Neural cell (in vitro differentiated cells): ENCODE measurements at regions not wholly inside any gene's neighbourhood (a gene's known extent, or its start where the extent isn't known, plus 50 kb on each side); places are given as distances from the start of the nearest gene placed in this dataset.

ENCODE experiments used
- H2AFZ ChIP-seq: fragments of 200-600, 300-800 bp; sonication (generic), shearing (Covaris generic); 2 replicates; pipeline ENCODE4 v1.6.0; 2014; ENCODE audit warnings: low read depth, mild to moderate bottlenecking, antibody characterized with exemption, low read length, moderate library complexity
- H3F3A ChIP-seq: fragments of 200-600 bp; shearing (Covaris generic); 2 replicates; pipeline ENCODE4 v1.6.1; 2016; ENCODE audit warnings: mild to moderate bottlenecking, moderate library complexity, mixed read lengths, antibody characterized with exemption, low read length; ENCODE audit not compliant: insufficient read depth, poor library complexity, severe bottlenecking
- H3K27ac ChIP-seq: fragments of 200-600, 300-800 bp; sonication (generic), shearing (Covaris generic); 2 replicates; pipeline ENCODE4 v1.5.1; 2014; ENCODE audit warnings: mild to moderate bottlenecking, low read length, moderate library complexity
- H3K27me3 ChIP-seq: fragments of 300-800, 200-600 bp; sonication (generic), shearing (Covaris generic); 2 replicates; pipeline ENCODE4 v1.6.0; 2014; ENCODE audit warnings: mild to moderate bottlenecking, low read depth, low read length, moderate library complexity; ENCODE audit not compliant: insufficient read depth
- H3K36me3 ChIP-seq: fragments of 300-800, 200-600 bp; sonication (generic), shearing (Covaris generic); 2 replicates; pipeline ENCODE4 v1.5.1; 2014; ENCODE audit warnings: mild to moderate bottlenecking, antibody characterized with exemption, low read length, moderate library complexity; ENCODE audit not compliant: insufficient read depth
- H3K4me2 ChIP-seq: fragments of 300-800, 200-600 bp; sonication (generic), shearing (Covaris generic); 2 replicates; pipeline ENCODE4 v1.6.0; 2014; ENCODE audit warnings: mild to moderate bottlenecking, low read length
- H3K4me3 ChIP-seq: fragments of 300-800, 200-600 bp; sonication (generic), shearing (Covaris generic); 2 replicates; pipeline ENCODE4 v1.5.1; 2014; ENCODE audit warnings: mild to moderate bottlenecking, low read length, moderate library complexity
- H3K79me2 ChIP-seq: fragments of 200-600 bp; shearing (Covaris generic); replicated peaks from 2 replicates; pipeline ENCODE4 v1.6.0; 2014; ENCODE audit warnings: mild to moderate bottlenecking, low read length, moderate library complexity; ENCODE audit not compliant: insufficient read depth
- H3K9ac ChIP-seq: fragments of 300-800, 200-600 bp; sonication (generic), shearing (Covaris generic); 2 replicates; pipeline ENCODE4 v1.6.1; 2016; ENCODE audit warnings: mild to moderate bottlenecking, low read length, mixed read lengths
- H3K9me2 ChIP-seq: fragments of 200-600 bp; shearing (Covaris generic); 2 replicates; pipeline ENCODE4 v1.6.1; 2016; ENCODE audit warnings: mild to moderate bottlenecking, low read length, mixed read lengths; ENCODE audit not compliant: insufficient read depth
- H3K9me3 ChIP-seq: fragments of 200-600, 300-800 bp; sonication (generic), shearing (Covaris generic); 2 replicates; pipeline ENCODE4 v1.6.1; 2016; ENCODE audit warnings: mild to moderate bottlenecking, mixed run types, low read length, moderate library complexity, mixed read lengths
- H4K20me1 ChIP-seq: fragments of 200-600 bp; shearing (Covaris generic); 2 replicates; pipeline ENCODE4 v1.6.1; 2016; ENCODE audit warnings: mild to moderate bottlenecking, mixed run types; ENCODE audit not compliant: insufficient read depth
- CTCF ChIP-seq: fragments of 450-650 bp; IDR thresholded peaks from 2 replicates; pipeline ENCODE4 v1.5.1; 2014; ENCODE audit warnings: antibody characterized with exemption, mild to moderate bottlenecking, moderate library complexity; ENCODE audit not compliant: poor library complexity, severe bottlenecking
- EP300 ChIP-seq: fragments of 450-650 bp; conservative IDR thresholded peaks from 2 replicates; pipeline ENCODE4 v1.6.1; 2014; ENCODE audit warnings: antibody characterized with exemption, mild to moderate bottlenecking, moderate library complexity; ENCODE audit not compliant: poor library complexity, severe bottlenecking
- EZH2 ChIP-seq: fragments of 200-600, 300-800 bp; shearing (Covaris generic), sonication (generic); IDR thresholded peaks from 2 replicates; pipeline ENCODE4 v1.6.1; 2014; ENCODE audit warnings: antibody characterized with exemption, low read length, borderline replicate concordance, mild to moderate bottlenecking; ENCODE audit not compliant: insufficient read depth, poor library complexity, severe bottlenecking
- MXI1 ChIP-seq: fragments of 450-650 bp; conservative IDR thresholded peaks from 2 replicates; pipeline ENCODE4 v1.6.1; 2014; ENCODE audit warnings: antibody characterized with exemption, mild to moderate bottlenecking; ENCODE audit not compliant: poor library complexity, severe bottlenecking
- POLR2AphosphoS5 ChIP-seq: IDR thresholded peaks from 2 replicates; pipeline ENCODE4 v1.6.1; 2012
- RAD21 ChIP-seq: fragments of 450-650 bp; conservative IDR thresholded peaks from 2 replicates; pipeline ENCODE4 v1.6.1; 2014; ENCODE audit warnings: antibody characterized with exemption, mild to moderate bottlenecking, moderate library complexity
- REST ChIP-seq: IDR thresholded peaks from 2 replicates; pipeline ENCODE4 v1.6.1; 2012; ENCODE audit warnings: borderline replicate concordance
- SMC3 ChIP-seq: fragments of 450-650 bp; conservative IDR thresholded peaks from 2 replicates; pipeline ENCODE4 v1.6.1; 2014; ENCODE audit warnings: antibody characterized with exemption, mild to moderate bottlenecking, moderate library complexity; ENCODE audit not compliant: poor library complexity
- TAF1 ChIP-seq: IDR thresholded peaks from 2 replicates; pipeline ENCODE4 v1.6.1; 2012; ENCODE audit warnings: low read depth

- H3K27me3 ChIP-seq, result no peaks in the 10 kb centered on the region
- H3K4me2 ChIP-seq, result no peak overlapping the region
- no peak for TF ChIP-seq POLR2AphosphoS5
- no peak for TF ChIP-seq SMC3
- no peak for TF ChIP-seq CTCF
- TF ChIP-seq EZH2, result no peak
- no peak for TF ChIP-seq REST
- no peak for TF ChIP-seq TAF1
- no peak for TF ChIP-seq EP300
- H3K9me3 ChIP-seq, result no peaks in the 10 kb centered on the region
- no peaks in the 10 kb centered on the region for H3F3A ChIP-seq
- H3K9ac ChIP-seq, result no peak overlapping the region
- no peaks in the 10 kb centered on the region for H3K36me3 ChIP-seq
- no peak overlapping the region for H2AFZ ChIP-seq
- no peaks in the 10 kb centered on the region for H3K79me2 ChIP-seq
- H3K4me3 ChIP-seq, result no peak overlapping the region
- no peak overlapping the region for H3K27ac ChIP-seq
- no peaks in the 10 kb centered on the region for H3K9me2 ChIP-seq
- no peaks in the 10 kb centered on the region for H4K20me1 ChIP-seq
Observed at GRCh38 chr2:160583813-160584537, 90.4 kb upstream of the RBMS1 start.

GRCh38 chr2:160584972-160585494 is 91.4 kb upstream of the RBMS1 start:
- no peaks in the 10 kb centered on the region for H3F3A ChIP-seq
- H4K20me1 ChIP-seq, result no peaks in the 10 kb centered on the region
- no peak overlapping the region for H3K27ac ChIP-seq
- H3K79me2 ChIP-seq, result no peaks in the 10 kb centered on the region
- H3K9me3 ChIP-seq, result no peaks in the 10 kb centered on the region
- no peak overlapping the region for H3K4me3 ChIP-seq
- no peak overlapping the region for H3K9ac ChIP-seq
- H3K36me3 ChIP-seq, result no peaks in the 10 kb centered on the region
- no peak overlapping the region for H3K4me2 ChIP-seq
- no peaks in the 10 kb centered on the region for H3K27me3 ChIP-seq
- no peak overlapping the region for H2AFZ ChIP-seq
- TF ChIP-seq REST (no peak), CTCF (no peak), TAF1 (no peak), POLR2AphosphoS5 (no peak), SMC3 (no peak), EZH2 (no peak), RAD21 (no peak), MXI1 (no peak)
- no peaks in the 10 kb centered on the region for H3K9me2 ChIP-seq
